GM23338 (cell line): ENCODE measurements at regions not wholly inside any gene's neighbourhood (a gene's known extent, or its start where the extent isn't known, plus 50 kb on each side); places are given as distances from the start of the nearest gene placed in this dataset.

ENCODE experiments used
- ATAC-seq: fragments of 200-7000 bp; cut with Tn5 transposase; 3 replicates; pipeline ENCODE4 v1.9.1; 2020
- DNase-seq: peaks from one replicate; pipeline ENCODE4 v3.0.0-alpha.2; 2015; ENCODE audit warnings: low spot score
- H2AFZ ChIP-seq: fragments of 200-600 bp; sonication (generic); 2 replicates; pipeline ENCODE4 v1.8.0; 2016; ENCODE audit warnings: antibody characterized with exemption, mild to moderate bottlenecking, moderate library complexity
- H3F3A ChIP-seq: fragments of 200-600 bp; sonication (generic); replicated peaks from 2 replicates; pipeline ENCODE4 v1.8.0; 2017; ENCODE audit warnings: antibody characterized with exemption, mixed run types, low read depth
- H3K27ac ChIP-seq: fragments of 200-600 bp; sonication (generic); 2 replicates; pipeline ENCODE4 v1.6.1; 2016; ENCODE audit warnings: low read depth
- H3K27me3 ChIP-seq: fragments of 200-600 bp; sonication (generic); 2 replicates; pipeline ENCODE4 v1.8.0; 2016; ENCODE audit warnings: mild to moderate bottlenecking, mixed run types, moderate library complexity; ENCODE audit not compliant: insufficient read depth
- H3K36me3 ChIP-seq: fragments of 200-600 bp; sonication (generic); 2 replicates; pipeline ENCODE4 v1.8.0; 2016; ENCODE audit warnings: mild to moderate bottlenecking; ENCODE audit not compliant: insufficient read depth
- H3K4me1 ChIP-seq: fragments of 200-600 bp; sonication (generic); 2 replicates; pipeline ENCODE4 v1.8.0; 2016; ENCODE audit warnings: mild to moderate bottlenecking, moderate library complexity; ENCODE audit not compliant: insufficient read depth
- H3K4me2 ChIP-seq: fragments of 200-600 bp; sonication (generic); 2 replicates; pipeline ENCODE4 v1.7.1; 2017; ENCODE audit warnings: mixed run types
- H3K4me3 ChIP-seq: fragments of 200-600 bp; sonication (generic); 2 replicates; pipeline ENCODE4 v1.6.1; 2016; ENCODE audit warnings: mixed run types
- H3K79me2 ChIP-seq: fragments of 200-600 bp; sonication (generic); replicated peaks from 2 replicates; pipeline ENCODE4 v1.8.0; 2017; ENCODE audit warnings: mild to moderate bottlenecking; ENCODE audit not compliant: insufficient read depth
- H3K9me2 ChIP-seq: fragments of 200-600 bp; sonication (generic); 2 replicates; pipeline ENCODE4 v1.8.0; 2017; ENCODE audit not compliant: insufficient read depth
- H4K20me1 ChIP-seq: fragments of 200-600 bp; sonication (generic); replicated peaks from 2 replicates; pipeline ENCODE4 v1.8.0; 2017; ENCODE audit warnings: mild to moderate bottlenecking; ENCODE audit not compliant: insufficient read depth
- H3K27ac Mint-ChIP-seq: 2 replicates; pipeline ENCODE4 v1.8.0; 2020; ENCODE audit warnings: inconsistent platforms, mild to moderate bottlenecking, moderate library complexity, mixed read lengths
- H3K27me3 Mint-ChIP-seq: 3 replicates; pipeline ENCODE4 v1.8.0; 2022; ENCODE audit warnings: low read depth, mild to moderate bottlenecking, moderate library complexity, mixed read lengths, inconsistent platforms; ENCODE audit not compliant: insufficient read depth, poor library complexity
- H3K36me3 Mint-ChIP-seq: 3 replicates; pipeline ENCODE4 v1.8.0; 2021; ENCODE audit warnings: low read depth, mild to moderate bottlenecking, inconsistent platforms, moderate library complexity, mixed read lengths
- H3K4me1 Mint-ChIP-seq: 3 replicates; pipeline ENCODE4 v1.8.0; 2020; ENCODE audit warnings: mild to moderate bottlenecking, inconsistent platforms, mixed read lengths
- H3K4me3 Mint-ChIP-seq: 3 replicates; pipeline ENCODE4 v1.8.0; 2021; ENCODE audit warnings: moderate library complexity, mild to moderate bottlenecking, inconsistent platforms, mixed read lengths
- H3K9me3 Mint-ChIP-seq: 3 replicates; pipeline ENCODE4 v1.8.0; 2020; ENCODE audit warnings: moderate library complexity, mild to moderate bottlenecking, inconsistent platforms, mixed read lengths
- CREB1 ChIP-seq: fragments of 250-450 bp; sonication (Bioruptor Pico); IDR thresholded peaks from 2 replicates; pipeline ENCODE4 v1.5.0; 2020; ENCODE audit warnings: low read depth, mild to moderate bottlenecking, moderate library complexity
- CTCF ChIP-seq, 2 experiments: fragments of 200-600 bp in 1 of 2; sonication (generic) in 1 of 2; conservative IDR thresholded peaks; 2 replicates each; pipeline versions ENCODE4 v1.5.1 to v1.6.1; 2016 to 2017; ENCODE audit warnings: antibody characterized with exemption in 2 of 2, low read depth in 2 of 2, mild to moderate bottlenecking in 2 of 2, moderate library complexity in 1 of 2
- ETS1 ChIP-seq: IDR thresholded peaks from 2 replicates; pipeline ENCODE4 v1.6.1; 2016; ENCODE audit warnings: antibody characterized with exemption
- EZH2 ChIP-seq: fragments of 200-600 bp; sonication (generic); IDR thresholded peaks from one replicate; pipeline ENCODE4 v1.8.0; 2017; ENCODE audit warnings: antibody characterized with exemption, mild to moderate bottlenecking, low read depth; ENCODE audit not compliant: unreplicated experiment
- EZH2phosphoT487 ChIP-seq: fragments of 200-600 bp; sonication (generic); IDR thresholded peaks from one replicate; pipeline ENCODE4 v1.8.1; 2018; ENCODE audit warnings: antibody characterized with exemption; ENCODE audit not compliant: unreplicated experiment
- JUNB ChIP-seq: IDR thresholded peaks from one replicate; pipeline ENCODE4 v1.6.1; 2016; ENCODE audit warnings: antibody characterized with exemption; ENCODE audit not compliant: unreplicated experiment
- NANOG ChIP-seq: IDR thresholded peaks from 2 replicates; pipeline ENCODE4 v1.6.1; 2016; ENCODE audit warnings: antibody characterized with exemption, borderline replicate concordance
- POLR2AphosphoS5 ChIP-seq: IDR thresholded peaks from 2 replicates; pipeline ENCODE4 v1.6.1; 2016; ENCODE audit warnings: antibody characterized with exemption, low read depth
- REST ChIP-seq: IDR thresholded peaks from one replicate; pipeline ENCODE4 v1.6.1; 2018; ENCODE audit warnings: antibody characterized with exemption; ENCODE audit not compliant: unreplicated experiment
- STAT1 ChIP-seq: IDR thresholded peaks from one replicate; pipeline ENCODE4 v1.6.1; 2016; ENCODE audit warnings: antibody characterized with exemption; ENCODE audit not compliant: unreplicated experiment
- ZNF114 ChIP-seq: fragments of 250-450 bp; sonication (Bioruptor Pico); IDR thresholded peaks from 2 replicates; pipeline ENCODE4 v1.5.0; 2020; ENCODE audit warnings: mild to moderate bottlenecking, moderate library complexity
- ZNF331 ChIP-seq: fragments of 250-450 bp; sonication (Bioruptor Pico); IDR thresholded peaks from 2 replicates; pipeline ENCODE4 v1.5.0; 2020; ENCODE audit warnings: low read depth, mild to moderate bottlenecking, moderate library complexity
- ZNF462 ChIP-seq: fragments of 250-450 bp; sonication (Bioruptor Pico); IDR thresholded peaks from 2 replicates; pipeline ENCODE4 v1.5.0; 2020; ENCODE audit warnings: mild to moderate bottlenecking, moderate library complexity

GRCh38 chr10:3605882-3606281, 179.1 kb downstream of the KLF6 start:
- Histone ChIP-seq H3K4me1 (no peaks in the 10 kb centered on the region), H3K79me2 (no peaks in the 10 kb centered on the region), H4K20me1 (no peaks in the 10 kb centered on the region), H3K4me2 (no peak overlapping the region), H2AFZ (no peak overlapping the region), H3K4me3 (no peak overlapping the region), H3K36me3 (peaks cover 7% of the 10 kb centered on the region; the same call in 1 of the 2 replicates), H3K27me3 (no peaks in the 10 kb centered on the region), H3K9me2 (0 out of 2 replicates have a peak, but pooled peaks cover under 1% of the 10 kb centered on the region), H3F3A (no peaks in the 10 kb centered on the region), H3K27ac (no peak overlapping the region)
- Mint-ChIP-seq H3K9me3 (peaks cover 28% of the 10 kb centered on the region), H3K4me1 (no peaks in the 10 kb centered on the region), H3K27ac (no peak overlapping the region), H3K36me3 (peaks cover 12% of the 10 kb centered on the region), H3K27me3 (no peaks in the 10 kb centered on the region), H3K4me3 (no peak overlapping the region)
- DNase-seq (no peak), ATAC-seq (no peak)
- no peak for TF ChIP-seq EZH2
- no peak for TF ChIP-seq ETS1
- TF ChIP-seq ZNF331 (CRISPR knock-in tag) = no peak
- no peak for TF ChIP-seq POLR2AphosphoS5
- TF ChIP-seq CTCF (conservative IDR thresholded peaks at IDR 0.05; ENCODE audit: low read depth in 2 of 2) = no peak
- no peak for TF ChIP-seq CREB1 (CRISPR knock-in tag)
- TF ChIP-seq ZNF114 (CRISPR knock-in tag) = no peak
- no peak for TF ChIP-seq ZNF462 (CRISPR knock-in tag)
- no peak for TF ChIP-seq STAT1
- no peak for TF ChIP-seq EZH2phosphoT487
- no peak for TF ChIP-seq NANOG
- no peak for TF ChIP-seq REST
- no peak for TF ChIP-seq JUNB
